B cell (primary cell): ENCODE measurements at regions not wholly inside any gene's neighbourhood (a gene's known extent, or its start where the extent isn't known, plus 50 kb on each side); places are given as distances from the start of the nearest gene placed in this dataset.

Experiments
- EZH2 ChIP-seq: IDR thresholded peaks from 2 replicates; pipeline ENCODE4 v1.6.1; 2012; ENCODE audit warnings: borderline replicate concordance, low read depth, mild to moderate bottlenecking, moderate library complexity, low read length; ENCODE audit not compliant: insufficient read depth, poor library complexity, severe bottlenecking
- TF ChIP-seq, protein P1 (sequence below): fragments of 200-600 bp; IDR thresholded peaks from one replicate; pipeline ENCODE4 v1.8.0; 2022; ENCODE audit warnings: antibody characterized with exemption, mild to moderate bottlenecking

DNA sequence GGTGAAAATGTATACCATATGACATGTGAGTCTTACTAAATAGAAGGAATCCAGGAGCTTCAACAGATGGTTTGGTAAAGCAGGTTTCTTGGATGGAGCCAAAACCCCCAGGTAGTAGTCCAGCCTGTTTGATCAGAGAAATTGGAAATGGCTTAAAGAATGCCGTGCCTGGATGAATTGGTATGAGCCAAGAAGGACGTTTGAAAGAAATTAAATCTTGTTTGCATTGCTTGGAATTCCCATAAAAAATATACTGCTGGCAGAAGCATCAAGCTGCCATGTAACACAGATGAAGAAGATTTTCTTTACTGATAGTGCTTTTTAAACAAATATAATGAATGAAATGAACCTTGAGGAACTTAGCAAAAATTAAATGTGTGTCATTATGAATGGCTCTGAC is 176.3 kb downstream of the NPR3 start:
- TF ChIP-seq, protein P1, sequence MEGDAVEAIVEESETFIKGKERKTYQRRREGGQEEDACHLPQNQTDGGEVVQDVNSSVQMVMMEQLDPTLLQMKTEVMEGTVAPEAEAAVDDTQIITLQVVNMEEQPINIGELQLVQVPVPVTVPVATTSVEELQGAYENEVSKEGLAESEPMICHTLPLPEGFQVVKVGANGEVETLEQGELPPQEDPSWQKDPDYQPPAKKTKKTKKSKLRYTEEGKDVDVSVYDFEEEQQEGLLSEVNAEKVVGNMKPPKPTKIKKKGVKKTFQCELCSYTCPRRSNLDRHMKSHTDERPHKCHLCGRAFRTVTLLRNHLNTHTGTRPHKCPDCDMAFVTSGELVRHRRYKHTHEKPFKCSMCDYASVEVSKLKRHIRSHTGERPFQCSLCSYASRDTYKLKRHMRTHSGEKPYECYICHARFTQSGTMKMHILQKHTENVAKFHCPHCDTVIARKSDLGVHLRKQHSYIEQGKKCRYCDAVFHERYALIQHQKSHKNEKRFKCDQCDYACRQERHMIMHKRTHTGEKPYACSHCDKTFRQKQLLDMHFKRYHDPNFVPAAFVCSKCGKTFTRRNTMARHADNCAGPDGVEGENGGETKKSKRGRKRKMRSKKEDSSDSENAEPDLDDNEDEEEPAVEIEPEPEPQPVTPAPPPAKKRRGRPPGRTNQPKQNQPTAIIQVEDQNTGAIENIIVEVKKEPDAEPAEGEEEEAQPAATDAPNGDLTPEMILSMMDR: no peak
- no peak for TF ChIP-seq EZH2
